ENCODE measurements at regions not wholly inside any gene's neighbourhood (a gene's known extent, or its start where the extent isn't known, plus 50 kb on each side); places are given as distances from the start of the nearest gene placed in this dataset.

DNA sequence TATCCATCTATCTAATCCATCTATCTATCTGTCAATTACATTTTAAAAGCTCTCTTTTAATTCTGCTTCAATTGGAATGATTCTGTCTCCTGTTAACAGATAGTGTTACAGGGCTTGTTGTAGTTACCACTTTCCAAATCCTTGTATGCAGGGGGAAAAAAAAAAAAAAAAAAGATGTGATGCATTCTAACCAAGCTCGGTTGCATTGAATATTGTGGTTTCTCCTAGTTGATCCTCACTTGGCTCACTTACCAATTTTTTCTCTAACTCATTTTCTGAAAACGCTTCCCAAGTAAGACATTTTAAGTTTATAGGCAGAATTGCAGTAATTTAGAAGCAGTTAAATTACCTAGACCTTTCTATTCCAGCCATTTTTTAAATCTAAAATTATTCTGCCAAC lies 327.9 kb upstream of the PITX2 start (continued):
- TF ChIP-seq, protein P1, sequence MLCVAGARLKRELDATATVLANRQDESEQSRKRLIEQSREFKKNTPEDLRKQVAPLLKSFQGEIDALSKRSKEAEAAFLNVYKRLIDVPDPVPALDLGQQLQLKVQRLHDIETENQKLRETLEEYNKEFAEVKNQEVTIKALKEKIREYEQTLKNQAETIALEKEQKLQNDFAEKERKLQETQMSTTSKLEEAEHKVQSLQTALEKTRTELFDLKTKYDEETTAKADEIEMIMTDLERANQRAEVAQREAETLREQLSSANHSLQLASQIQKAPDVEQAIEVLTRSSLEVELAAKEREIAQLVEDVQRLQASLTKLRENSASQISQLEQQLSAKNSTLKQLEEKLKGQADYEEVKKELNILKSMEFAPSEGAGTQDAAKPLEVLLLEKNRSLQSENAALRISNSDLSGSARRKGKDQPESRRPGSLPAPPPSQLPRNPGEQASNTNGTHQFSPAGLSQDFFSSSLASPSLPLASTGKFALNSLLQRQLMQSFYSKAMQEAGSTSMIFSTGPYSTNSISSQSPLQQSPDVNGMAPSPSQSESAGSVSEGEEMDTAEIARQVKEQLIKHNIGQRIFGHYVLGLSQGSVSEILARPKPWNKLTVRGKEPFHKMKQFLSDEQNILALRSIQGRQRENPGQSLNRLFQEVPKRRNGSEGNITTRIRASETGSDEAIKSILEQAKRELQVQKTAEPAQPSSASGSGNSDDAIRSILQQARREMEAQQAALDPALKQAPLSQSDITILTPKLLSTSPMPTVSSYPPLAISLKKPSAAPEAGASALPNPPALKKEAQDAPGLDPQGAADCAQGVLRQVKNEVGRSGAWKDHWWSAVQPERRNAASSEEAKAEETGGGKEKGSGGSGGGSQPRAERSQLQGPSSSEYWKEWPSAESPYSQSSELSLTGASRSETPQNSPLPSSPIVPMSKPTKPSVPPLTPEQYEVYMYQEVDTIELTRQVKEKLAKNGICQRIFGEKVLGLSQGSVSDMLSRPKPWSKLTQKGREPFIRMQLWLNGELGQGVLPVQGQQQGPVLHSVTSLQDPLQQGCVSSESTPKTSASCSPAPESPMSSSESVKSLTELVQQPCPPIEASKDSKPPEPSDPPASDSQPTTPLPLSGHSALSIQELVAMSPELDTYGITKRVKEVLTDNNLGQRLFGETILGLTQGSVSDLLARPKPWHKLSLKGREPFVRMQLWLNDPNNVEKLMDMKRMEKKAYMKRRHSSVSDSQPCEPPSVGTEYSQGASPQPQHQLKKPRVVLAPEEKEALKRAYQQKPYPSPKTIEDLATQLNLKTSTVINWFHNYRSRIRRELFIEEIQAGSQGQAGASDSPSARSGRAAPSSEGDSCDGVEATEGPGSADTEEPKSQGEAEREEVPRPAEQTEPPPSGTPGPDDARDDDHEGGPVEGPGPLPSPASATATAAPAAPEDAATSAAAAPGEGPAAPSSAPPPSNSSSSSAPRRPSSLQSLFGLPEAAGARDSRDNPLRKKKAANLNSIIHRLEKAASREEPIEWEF (IDR thresholded peaks at IDR 0.05; ENCODE audit: insufficient replicate concordance, low read depth, low read length), result no peak
- TF ChIP-seq HCFC1 (IDR thresholded peaks at IDR 0.05; ENCODE audit: low read length) (no peak), FOXM1 (IDR thresholded peaks at IDR 0.05; ENCODE audit: low read depth, low read length) (no peak), IRF5 (IDR thresholded peaks at IDR 0.05; ENCODE audit: borderline replicate concordance) (no peak), SMAD5 (IDR thresholded peaks at IDR 0.05; ENCODE audit: low read depth) (no peak), BCL11A (IDR thresholded peaks at IDR 0.05; ENCODE audit: low read depth, low read length) (no peak), MTA3 (IDR thresholded peaks at IDR 0.05; ENCODE audit: borderline replicate concordance, low read length) (no peak), STAT1 (conservative IDR thresholded peaks at IDR 0.05) (no peak), CEBPB (IDR thresholded peaks at IDR 0.05; ENCODE audit: borderline replicate concordance in 1 of 2, low read depth in 2 of 2, low read length in 2 of 2) (no peak), NFYA (IDR thresholded peaks at IDR 0.05; ENCODE audit: borderline replicate concordance, low read depth, low read length) (no peak)
- TF ChIP-seq, protein P2, sequence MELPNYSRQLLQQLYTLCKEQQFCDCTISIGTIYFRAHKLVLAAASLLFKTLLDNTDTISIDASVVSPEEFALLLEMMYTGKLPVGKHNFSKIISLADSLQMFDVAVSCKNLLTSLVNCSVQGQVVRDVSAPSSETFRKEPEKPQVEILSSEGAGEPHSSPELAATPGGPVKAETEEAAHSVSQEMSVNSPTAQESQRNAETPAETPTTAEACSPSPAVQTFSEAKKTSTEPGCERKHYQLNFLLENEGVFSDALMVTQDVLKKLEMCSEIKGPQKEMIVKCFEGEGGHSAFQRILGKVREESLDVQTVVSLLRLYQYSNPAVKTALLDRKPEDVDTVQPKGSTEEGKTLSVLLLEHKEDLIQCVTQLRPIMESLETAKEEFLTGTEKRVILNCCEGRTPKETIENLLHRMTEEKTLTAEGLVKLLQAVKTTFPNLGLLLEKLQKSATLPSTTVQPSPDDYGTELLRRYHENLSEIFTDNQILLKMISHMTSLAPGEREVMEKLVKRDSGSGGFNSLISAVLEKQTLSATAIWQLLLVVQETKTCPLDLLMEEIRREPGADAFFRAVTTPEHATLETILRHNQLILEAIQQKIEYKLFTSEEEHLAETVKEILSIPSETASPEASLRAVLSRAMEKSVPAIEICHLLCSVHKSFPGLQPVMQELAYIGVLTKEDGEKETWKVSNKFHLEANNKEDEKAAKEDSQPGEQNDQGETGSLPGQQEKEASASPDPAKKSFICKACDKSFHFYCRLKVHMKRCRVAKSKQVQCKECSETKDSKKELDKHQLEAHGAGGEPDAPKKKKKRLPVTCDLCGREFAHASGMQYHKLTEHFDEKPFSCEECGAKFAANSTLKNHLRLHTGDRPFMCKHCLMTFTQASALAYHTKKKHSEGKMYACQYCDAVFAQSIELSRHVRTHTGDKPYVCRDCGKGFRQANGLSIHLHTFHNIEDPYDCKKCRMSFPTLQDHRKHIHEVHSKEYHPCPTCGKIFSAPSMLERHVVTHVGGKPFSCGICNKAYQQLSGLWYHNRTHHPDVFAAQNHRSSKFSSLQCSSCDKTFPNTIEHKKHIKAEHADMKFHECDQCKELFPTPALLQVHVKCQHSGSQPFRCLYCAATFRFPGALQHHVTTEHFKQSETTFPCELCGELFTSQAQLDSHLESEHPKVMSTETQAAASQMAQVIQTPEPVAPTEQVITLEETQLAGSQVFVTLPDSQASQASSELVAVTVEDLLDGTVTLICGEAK (IDR thresholded peaks at IDR 0.05; ENCODE audit: borderline replicate concordance), result no peak
